ENCODE measurements at regions not wholly inside any gene's neighbourhood (a gene's known extent, or its start where the extent isn't known, plus 50 kb on each side); places are given as distances from the start of the nearest gene placed in this dataset.
"Not testable (repeated sequence)": the region's sequence is repeated elsewhere in the genome, so short reads cannot be mapped to it uniquely, and the experiment has no call there.

DNA sequence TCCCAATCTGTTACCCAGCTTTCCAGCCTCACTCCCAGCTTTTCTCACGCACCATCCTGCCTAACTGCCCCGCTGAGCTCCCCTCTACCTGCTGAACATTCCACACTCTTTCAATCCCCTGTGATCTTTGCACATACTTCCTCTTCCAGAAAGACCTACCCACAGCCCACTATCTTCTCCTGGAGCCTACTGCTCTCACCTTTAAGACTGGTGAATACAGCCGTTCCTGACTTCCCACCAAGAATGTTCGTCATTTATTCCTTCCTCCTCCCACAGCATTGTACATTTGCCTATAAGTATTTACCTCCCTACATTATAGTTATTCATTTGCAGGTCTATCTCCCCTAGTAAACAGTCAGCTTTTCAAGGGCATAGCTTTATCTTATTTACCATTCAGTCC is 61.9 kb upstream of the MBOAT1 start:
- H3K27ac ChIP-seq = no peak overlapping the region
- H3K36me3 ChIP-seq = no peaks in the 10 kb centered on the region
- TF ChIP-seq, protein P1, sequence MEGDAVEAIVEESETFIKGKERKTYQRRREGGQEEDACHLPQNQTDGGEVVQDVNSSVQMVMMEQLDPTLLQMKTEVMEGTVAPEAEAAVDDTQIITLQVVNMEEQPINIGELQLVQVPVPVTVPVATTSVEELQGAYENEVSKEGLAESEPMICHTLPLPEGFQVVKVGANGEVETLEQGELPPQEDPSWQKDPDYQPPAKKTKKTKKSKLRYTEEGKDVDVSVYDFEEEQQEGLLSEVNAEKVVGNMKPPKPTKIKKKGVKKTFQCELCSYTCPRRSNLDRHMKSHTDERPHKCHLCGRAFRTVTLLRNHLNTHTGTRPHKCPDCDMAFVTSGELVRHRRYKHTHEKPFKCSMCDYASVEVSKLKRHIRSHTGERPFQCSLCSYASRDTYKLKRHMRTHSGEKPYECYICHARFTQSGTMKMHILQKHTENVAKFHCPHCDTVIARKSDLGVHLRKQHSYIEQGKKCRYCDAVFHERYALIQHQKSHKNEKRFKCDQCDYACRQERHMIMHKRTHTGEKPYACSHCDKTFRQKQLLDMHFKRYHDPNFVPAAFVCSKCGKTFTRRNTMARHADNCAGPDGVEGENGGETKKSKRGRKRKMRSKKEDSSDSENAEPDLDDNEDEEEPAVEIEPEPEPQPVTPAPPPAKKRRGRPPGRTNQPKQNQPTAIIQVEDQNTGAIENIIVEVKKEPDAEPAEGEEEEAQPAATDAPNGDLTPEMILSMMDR (IDR thresholded peaks at IDR 0.05) = no peak
- H3K9me3 ChIP-seq = no peaks in the 10 kb centered on the region
- no peaks in the 10 kb centered on the region for H3K4me1 ChIP-seq (ENCODE audit: control insufficient read depth in 1 of 2, insufficient read depth in 1 of 2, low read depth in 1 of 2, low read length in 1 of 2)
- H3K27me3 ChIP-seq = peaks cover 11% of the 10 kb centered on the region
- no peak overlapping the region for H3K4me3 ChIP-seq (ENCODE audit: low read depth in 1 of 2, low read length in 1 of 2)

DNA sequence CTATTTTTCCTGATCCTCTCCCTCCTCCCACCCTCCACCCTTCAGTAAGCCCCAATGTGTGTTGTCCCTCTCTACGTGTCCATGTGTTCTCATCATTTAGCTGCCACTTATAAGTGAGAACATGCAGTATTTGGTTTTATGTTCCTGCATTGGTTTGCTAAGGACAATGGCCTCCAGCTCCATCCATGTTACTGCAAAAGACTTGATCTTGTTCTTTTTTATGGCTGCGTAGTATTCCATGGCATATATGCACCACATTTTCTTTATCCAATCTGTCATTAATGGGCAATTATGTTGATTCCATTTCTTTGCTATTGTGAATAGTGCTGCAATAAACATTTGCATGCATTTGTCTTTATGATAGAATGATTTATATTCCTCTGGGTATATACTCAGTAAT is 63.6 kb upstream of the MBOAT1 start:
- peaks cover 15% of the 10 kb centered on the region for H3K27me3 ChIP-seq
- H3K9me3 ChIP-seq; H3K4me3 ChIP-seq (ENCODE audit: low read depth in 1 of 2, low read length in 1 of 2); H3K27ac ChIP-seq; H3K4me1 ChIP-seq (ENCODE audit: control insufficient read depth in 1 of 2, insufficient read depth in 1 of 2, low read depth in 1 of 2, low read length in 1 of 2); H3K36me3 ChIP-seq: not testable (repeated sequence)

GRCh38 chr6:20277724-20278123 is 65.5 kb upstream of the MBOAT1 start:
- not testable (repeated sequence) for H3K27ac ChIP-seq; H3K9me3 ChIP-seq; H3K4me3 ChIP-seq (ENCODE audit: low read depth in 1 of 2, low read length in 1 of 2); H3K36me3 ChIP-seq; H3K4me1 ChIP-seq (ENCODE audit: control insufficient read depth in 1 of 2, insufficient read depth in 1 of 2, low read depth in 1 of 2, low read length in 1 of 2)
- H3K27me3 ChIP-seq = peaks cover 15% of the 10 kb centered on the region

- Histone ChIP-seq H3K4me3 (ENCODE audit: low read depth in 1 of 2, low read length in 1 of 2) (no peak overlapping the region), H3K9me3 (no peaks in the 10 kb centered on the region), H3K4me1 (ENCODE audit: control insufficient read depth in 1 of 2, insufficient read depth in 1 of 2, low read depth in 1 of 2, low read length in 1 of 2) (no peaks in the 10 kb centered on the region), H3K27ac (no peak overlapping the region), H3K36me3 (no peaks in the 10 kb centered on the region), H3K27me3 (peaks cover 15% of the 10 kb centered on the region)
- TF ChIP-seq, protein P1 (IDR thresholded peaks at IDR 0.05) = no peak
Observed at GRCh38 chr6:20279051-20279450, 66.8 kb upstream of the MBOAT1 start.

- TF ChIP-seq, protein P1 (IDR thresholded peaks at IDR 0.05) = no peak
Observed at GRCh38 chr6:20279608-20280287, 67.5 kb upstream of the MBOAT1 start.

GRCh38 chr6:20280288-20280621 is 68.0 kb upstream of the MBOAT1 start:
- TF ChIP-seq, protein P1 (IDR thresholded peaks at IDR 0.05) = no peak
- no peaks in the 10 kb centered on the region for H3K9me3 ChIP-seq

More at GRCh38 chr6:20279608-20280287, 67.5 kb upstream of the MBOAT1 start:
- H3K27me3 ChIP-seq = peaks cover 15% of the 10 kb centered on the region
- no peak overlapping the region for H3K4me3 ChIP-seq (ENCODE audit: low read depth in 1 of 2, low read length in 1 of 2)
- H3K9me3 ChIP-seq = no peaks in the 10 kb centered on the region
- no peaks in the 10 kb centered on the region for H3K4me1 ChIP-seq (ENCODE audit: control insufficient read depth in 1 of 2, insufficient read depth in 1 of 2, low read depth in 1 of 2, low read length in 1 of 2)
- H3K27ac ChIP-seq = no peak overlapping the region
- no peaks in the 10 kb centered on the region for H3K36me3 ChIP-seq

More at GRCh38 chr6:20280288-20280621, 68.0 kb upstream of the MBOAT1 start:
- Histone ChIP-seq H3K27me3 (peaks cover 15% of the 10 kb centered on the region), H3K4me1 (ENCODE audit: control insufficient read depth in 1 of 2, insufficient read depth in 1 of 2, low read depth in 1 of 2, low read length in 1 of 2) (no peaks in the 10 kb centered on the region), H3K36me3 (no peaks in the 10 kb centered on the region), H3K4me3 (ENCODE audit: low read depth in 1 of 2, low read length in 1 of 2) (no peak overlapping the region), H3K27ac (no peak overlapping the region)
